ENCODE measurements at regions not wholly inside any gene's neighbourhood (a gene's known extent, or its start where the extent isn't known, plus 50 kb on each side); places are given as distances from the start of the nearest gene placed in this dataset.

DNA sequence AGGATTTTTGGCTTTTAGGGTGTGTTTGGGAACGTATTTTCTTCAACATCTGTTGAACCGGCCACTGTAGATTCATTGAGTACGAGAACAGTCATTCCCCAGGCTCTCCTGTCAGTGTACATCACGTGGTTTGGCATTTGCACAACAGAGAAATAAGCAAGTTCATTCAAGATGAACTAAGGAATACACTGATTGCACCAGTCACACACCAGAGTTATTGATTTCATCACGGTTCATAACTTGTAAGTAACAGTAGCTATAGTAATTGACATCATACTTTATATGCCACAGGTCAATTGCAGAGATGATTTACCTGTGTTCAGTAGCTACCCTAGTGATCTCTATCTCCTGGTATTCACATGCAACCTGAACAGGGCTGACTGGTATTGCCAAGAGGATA, 90.7 kb upstream of the ETS2 start:
- no peak for TF ChIP-seq CTCF (IDR thresholded peaks at IDR 0.05; ENCODE audit: low read depth, low read length)
- Histone ChIP-seq H3K9me3 (ENCODE audit: control insufficient read depth, insufficient read depth, low read length) (no peaks in the 10 kb centered on the region; the same call in 1 of the 2 replicates), H3K27me3 (ENCODE audit: control insufficient read depth, insufficient read depth, low read length) (peaks cover 46% of the 10 kb centered on the region), H3K4me3 (ENCODE audit: low read depth, low read length) (no peak overlapping the region), H3K27ac (ENCODE audit: low read depth, low read length) (no peak overlapping the region)
- POLR2A ChIA-PET: no interaction called here
- DNase-seq (ENCODE audit: low read depth, low spot score): no peak
- CTCF ChIA-PET: no interaction called here

GRCh38 chr21:38716088-38716487, 89.6 kb upstream of the ETS2 start:
- POLR2A ChIA-PET: no interaction called here
- no peaks in the 10 kb centered on the region; the same call in 1 of the 2 replicates for H3K9me3 ChIP-seq (ENCODE audit: control insufficient read depth, insufficient read depth, low read length)
- CTCF ChIA-PET: interaction anchor here (1.1 kb wide), 1 partner anchor 422 kb away, joined by 3 read pairs; no protein-coding TSS in a partner anchor
- DNase-seq (ENCODE audit: low read depth, low spot score): no peak
- no peak overlapping the region for H3K4me3 ChIP-seq (ENCODE audit: low read depth, low read length)
- H3K27me3 ChIP-seq (ENCODE audit: control insufficient read depth, insufficient read depth, low read length): peaks cover 46% of the 10 kb centered on the region
- no peak for TF ChIP-seq CTCF (IDR thresholded peaks at IDR 0.05; ENCODE audit: low read depth, low read length)
- no peak overlapping the region for H3K27ac ChIP-seq (ENCODE audit: low read depth, low read length)

GRCh38 chr21:38716942-38717341, 88.8 kb upstream of the ETS2 start:
- CTCF ChIA-PET: interaction anchor here (0.6 to 1.1 kb wide), 2 partner anchors 150 to 421 kb away, joined by 3 read pairs; no protein-coding TSS in a partner anchor

DNA sequence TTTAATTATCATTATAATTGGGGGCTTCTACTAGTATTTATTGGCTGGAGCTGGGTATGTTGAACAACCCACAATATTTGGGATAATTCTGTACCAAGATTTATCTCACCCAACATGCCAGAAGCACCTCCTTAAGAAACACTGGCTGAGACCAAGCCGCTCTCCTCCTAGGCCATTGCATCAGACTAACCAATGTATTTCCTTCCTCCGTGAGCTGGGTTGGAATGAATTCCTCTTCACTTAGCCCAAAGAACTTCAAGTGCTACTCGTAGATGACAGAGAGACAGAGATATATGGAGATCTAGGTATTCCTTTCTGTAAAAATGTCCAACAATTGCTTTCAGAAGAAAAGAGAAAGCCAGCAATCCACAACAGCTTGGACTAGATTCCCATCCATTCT, 87.2 kb upstream of the ETS2 start:
- POLR2A ChIA-PET: no interaction called here
- TF ChIP-seq CTCF (IDR thresholded peaks at IDR 0.05; ENCODE audit: low read depth, low read length): no peak
- Histone ChIP-seq H3K27me3 (ENCODE audit: control insufficient read depth, insufficient read depth, low read length) (peaks cover 38% of the 10 kb centered on the region), H3K4me3 (ENCODE audit: low read depth, low read length) (no peak overlapping the region), H3K9me3 (ENCODE audit: control insufficient read depth, insufficient read depth, low read length) (no peaks in the 10 kb centered on the region; the same call in 1 of the 2 replicates), H3K27ac (ENCODE audit: low read depth, low read length) (no peak overlapping the region)
- CTCF ChIA-PET: no interaction called here
- DNase-seq (ENCODE audit: low read depth, low spot score): no peak

More at GRCh38 chr21:38716942-38717341, 88.8 kb upstream of the ETS2 start:
- POLR2A ChIA-PET: no interaction called here
- Histone ChIP-seq H3K27ac (ENCODE audit: low read depth, low read length) (no peak overlapping the region), H3K9me3 (ENCODE audit: control insufficient read depth, insufficient read depth, low read length) (no peaks in the 10 kb centered on the region; the same call in 1 of the 2 replicates), H3K4me3 (ENCODE audit: low read depth, low read length) (no peak overlapping the region), H3K27me3 (ENCODE audit: control insufficient read depth, insufficient read depth, low read length) (peaks cover 44% of the 10 kb centered on the region)
- no peak for TF ChIP-seq CTCF (IDR thresholded peaks at IDR 0.05; ENCODE audit: low read depth, low read length)
- no peak for DNase-seq (ENCODE audit: low read depth, low spot score)

DNA sequence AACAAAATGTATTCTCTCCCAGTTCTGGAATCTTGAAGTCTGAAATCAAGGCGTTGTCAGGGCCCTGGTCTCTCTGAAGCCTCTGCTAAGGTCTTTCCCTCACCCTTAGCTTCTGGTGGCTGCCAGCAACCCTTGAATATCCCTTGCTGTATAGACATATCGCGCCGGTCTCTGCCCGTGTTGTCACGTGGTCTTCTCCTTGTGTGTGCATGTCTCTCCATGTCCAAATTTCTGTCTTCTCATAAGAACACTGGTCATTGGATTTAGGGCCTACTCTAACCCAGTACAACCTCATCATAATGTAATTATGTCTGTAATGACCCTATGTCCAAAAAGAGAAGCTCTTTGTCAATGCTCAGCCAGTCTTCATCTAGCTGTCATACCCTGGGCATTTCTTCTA, 85.7 kb upstream of the ETS2 start:
- Histone ChIP-seq H3K27me3 (ENCODE audit: control insufficient read depth, insufficient read depth, low read length) (peaks cover 28% of the 10 kb centered on the region), H3K27ac (ENCODE audit: low read depth, low read length) (no peak overlapping the region), H3K4me3 (ENCODE audit: low read depth, low read length) (no peak overlapping the region), H3K9me3 (ENCODE audit: control insufficient read depth, insufficient read depth, low read length) (no peaks in the 10 kb centered on the region; the same call in 1 of the 2 replicates)
- ChIA-PET CTCF (interaction anchor here (0.8 kb wide), 1 partner anchor 8 kb away, joined by 4 read pairs; no protein-coding TSS in a partner anchor), POLR2A (no interaction called here)
- TF ChIP-seq CTCF (IDR thresholded peaks at IDR 0.05; ENCODE audit: low read depth, low read length): no peak
- no peak for DNase-seq (ENCODE audit: low read depth, low spot score)

All from AG04450 (cell line).